Epithelial cell of esophagus (primary cell): ENCODE measurements at regions not wholly inside any gene's neighbourhood (a gene's known extent, or its start where the extent isn't known, plus 50 kb on each side); places are given as distances from the start of the nearest gene placed in this dataset.

Experiments
- DNase-seq: peaks from one replicate; pipeline ENCODE4 v3.0.0; 2010; ENCODE audit warnings: low read depth
- H3K4me3 ChIP-seq: 2 replicates; pipeline ENCODE4 v1.5.1; 2011; ENCODE audit warnings: mild to moderate bottlenecking, low read length, control low read depth
- TF ChIP-seq, protein P1 (sequence below): IDR thresholded peaks from 2 replicates; pipeline ENCODE4 v1.5.1; 2011; ENCODE audit warnings: low read depth, mild to moderate bottlenecking, low read length, control low read depth, inconsistent platforms; ENCODE audit not compliant: insufficient read depth; ENCODE audit errors: missing control alignments

DNA sequence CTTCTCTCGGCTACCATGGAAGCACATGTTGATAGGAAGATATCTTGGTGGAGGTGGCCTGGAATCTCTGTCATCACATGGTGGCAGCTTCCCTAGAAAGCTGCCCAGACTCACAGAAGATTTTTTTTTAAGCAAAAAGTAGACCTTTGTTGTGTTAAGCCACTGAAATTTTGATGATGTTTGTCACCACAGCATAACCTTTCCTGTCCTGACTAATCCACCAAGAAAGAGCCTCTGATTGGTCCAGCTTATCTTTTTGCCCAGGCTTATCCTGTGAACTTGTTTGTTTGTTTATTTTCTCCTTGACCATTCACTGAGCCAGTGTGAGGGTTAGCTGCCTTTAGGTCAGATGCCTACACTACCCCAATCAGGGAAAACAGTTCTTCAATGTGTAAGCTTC is 96.5 kb upstream of the LHX1 start:
- TF ChIP-seq, protein P1, sequence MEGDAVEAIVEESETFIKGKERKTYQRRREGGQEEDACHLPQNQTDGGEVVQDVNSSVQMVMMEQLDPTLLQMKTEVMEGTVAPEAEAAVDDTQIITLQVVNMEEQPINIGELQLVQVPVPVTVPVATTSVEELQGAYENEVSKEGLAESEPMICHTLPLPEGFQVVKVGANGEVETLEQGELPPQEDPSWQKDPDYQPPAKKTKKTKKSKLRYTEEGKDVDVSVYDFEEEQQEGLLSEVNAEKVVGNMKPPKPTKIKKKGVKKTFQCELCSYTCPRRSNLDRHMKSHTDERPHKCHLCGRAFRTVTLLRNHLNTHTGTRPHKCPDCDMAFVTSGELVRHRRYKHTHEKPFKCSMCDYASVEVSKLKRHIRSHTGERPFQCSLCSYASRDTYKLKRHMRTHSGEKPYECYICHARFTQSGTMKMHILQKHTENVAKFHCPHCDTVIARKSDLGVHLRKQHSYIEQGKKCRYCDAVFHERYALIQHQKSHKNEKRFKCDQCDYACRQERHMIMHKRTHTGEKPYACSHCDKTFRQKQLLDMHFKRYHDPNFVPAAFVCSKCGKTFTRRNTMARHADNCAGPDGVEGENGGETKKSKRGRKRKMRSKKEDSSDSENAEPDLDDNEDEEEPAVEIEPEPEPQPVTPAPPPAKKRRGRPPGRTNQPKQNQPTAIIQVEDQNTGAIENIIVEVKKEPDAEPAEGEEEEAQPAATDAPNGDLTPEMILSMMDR: no peak
- DNase-seq: no peak
- H3K4me3 ChIP-seq: no peak overlapping the region

DNA sequence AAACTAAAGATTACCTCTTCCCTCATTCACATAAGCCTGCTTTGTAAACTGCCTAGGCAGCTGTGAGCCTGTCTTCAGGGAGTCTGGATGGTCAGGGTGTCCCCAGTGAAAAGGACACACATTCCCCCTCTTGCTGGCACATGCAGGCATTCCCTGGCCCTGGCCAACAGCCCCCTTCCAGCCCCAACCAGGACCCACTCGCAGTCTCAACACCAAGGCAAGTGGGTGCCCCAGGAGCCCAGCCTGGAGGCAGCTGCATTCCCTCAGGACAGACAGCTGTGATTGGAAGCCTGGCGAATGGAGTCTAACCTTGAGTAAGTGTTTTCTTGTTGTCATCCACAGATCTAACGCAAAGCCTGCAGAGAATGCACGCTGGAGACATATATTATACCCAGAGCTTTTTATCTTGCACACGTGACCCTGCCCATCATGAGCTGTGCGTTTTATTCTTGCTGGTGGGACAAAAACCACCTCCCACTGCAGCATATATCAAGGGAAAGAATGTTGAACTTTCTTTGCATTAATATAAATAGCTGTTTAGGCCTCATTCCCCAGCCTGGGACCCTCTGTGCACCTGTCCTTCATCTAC is 95.0 kb upstream of the LHX1 start:
- H3K4me3 ChIP-seq: no peak overlapping the region
- DNase-seq: no peak
- TF ChIP-seq, protein P1: no peak

DNA sequence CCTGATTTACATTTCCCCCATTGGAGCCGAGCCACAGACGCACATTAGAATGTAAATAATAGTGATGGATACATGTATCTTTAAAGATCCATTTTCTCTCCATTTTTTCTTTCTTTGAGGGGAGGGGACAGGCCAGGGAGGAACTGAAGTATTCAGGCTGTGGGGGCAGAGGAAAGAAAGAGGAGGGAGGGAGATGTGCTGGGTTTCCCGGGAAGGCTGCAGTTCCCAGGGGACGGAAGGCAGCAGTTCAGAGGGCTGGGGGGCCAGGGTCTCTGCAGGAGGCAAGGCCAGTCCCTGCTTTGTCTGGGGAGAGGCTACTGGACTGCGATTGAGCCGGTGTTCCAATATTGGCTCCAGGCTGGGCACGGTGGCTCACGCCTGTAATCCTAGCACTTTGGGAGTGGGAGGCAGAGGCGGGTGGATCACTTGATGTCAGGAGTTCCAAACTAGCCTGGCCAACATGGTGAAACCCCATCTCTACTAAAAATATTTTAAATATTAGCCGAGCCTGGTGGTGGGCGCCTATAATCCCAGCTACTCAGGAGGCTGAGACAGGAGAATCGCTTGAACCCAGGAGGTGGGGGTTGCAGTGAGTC is 94.2 kb upstream of the LHX1 start:
- TF ChIP-seq, protein P1: no peak
- DNase-seq: no peak
- H3K4me3 ChIP-seq: no peak overlapping the region

DNA sequence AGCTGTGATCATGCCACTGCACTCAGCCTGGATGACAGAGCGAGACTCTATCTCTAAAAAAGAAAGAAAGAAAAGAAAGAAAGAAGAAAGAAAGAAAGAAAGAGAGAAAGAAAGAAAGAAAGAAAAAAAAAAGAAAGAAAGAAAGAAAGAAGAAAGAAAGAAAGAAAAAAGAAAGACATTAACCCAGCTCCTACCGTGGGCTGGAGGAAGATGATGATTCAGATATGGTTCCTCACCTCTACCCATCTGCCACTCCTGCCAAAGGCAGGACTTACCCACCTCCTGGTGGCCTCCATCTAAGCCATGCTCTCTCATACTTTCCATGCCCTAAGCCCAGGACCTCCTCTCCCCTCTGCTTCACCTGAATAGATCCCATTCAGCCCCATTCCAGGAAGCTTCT is 93.3 kb upstream of the LHX1 start:
- DNase-seq: no peak
- no peak overlapping the region for H3K4me3 ChIP-seq
- TF ChIP-seq, protein P1: no peak

DNA sequence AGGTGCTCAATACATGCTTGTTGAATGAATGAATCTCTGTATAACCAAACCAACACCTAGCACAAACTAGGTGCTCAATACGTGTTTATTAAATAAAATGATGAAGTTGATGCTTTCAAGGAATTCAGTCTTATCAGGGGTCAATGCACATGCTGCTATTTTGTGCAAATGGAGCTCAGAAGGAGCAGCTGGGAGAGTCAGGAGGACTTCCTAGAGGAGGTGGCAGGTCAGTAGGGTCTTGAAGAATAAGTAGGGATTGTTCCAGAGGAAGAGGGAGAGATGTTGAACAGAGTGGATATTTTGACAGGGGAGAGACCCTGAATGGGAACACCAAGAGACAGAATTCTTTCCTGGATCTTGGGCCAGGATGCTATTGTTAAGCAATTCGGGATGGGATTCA is 92.7 kb upstream of the LHX1 start:
- TF ChIP-seq, protein P1: no peak
- H3K4me3 ChIP-seq: no peak overlapping the region
- no peak for DNase-seq

DNA sequence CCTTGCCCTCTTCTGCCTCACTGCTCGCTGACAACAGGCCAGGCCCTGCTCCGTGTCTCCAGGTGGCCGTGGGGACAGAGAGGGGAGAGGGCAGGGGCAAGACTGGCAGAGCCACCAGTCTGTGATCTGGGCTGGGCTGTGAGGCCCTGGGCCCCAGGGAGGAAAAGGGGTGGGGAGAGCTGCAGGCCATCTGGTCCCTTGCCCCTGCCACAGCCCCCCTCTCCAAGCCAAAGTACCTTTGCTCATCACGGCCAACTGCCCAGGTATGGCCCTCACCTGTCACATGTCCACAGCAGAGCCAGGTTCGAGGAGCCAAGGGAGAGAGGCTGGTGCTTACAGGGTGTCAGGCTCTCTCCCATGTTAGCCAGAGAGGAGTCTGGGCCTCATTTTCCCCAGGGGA is 91.4 kb upstream of the LHX1 start:
- H3K4me3 ChIP-seq: no peak overlapping the region
- DNase-seq: no peak
- TF ChIP-seq, protein P1: no peak
